SKM-1 (cell line): ENCODE measurements at regions not wholly inside any gene's neighbourhood (a gene's known extent, or its start where the extent isn't known, plus 50 kb on each side); places are given as distances from the start of the nearest gene placed in this dataset.
"Not testable (repeated sequence)": the region's sequence is repeated elsewhere in the genome, so short reads cannot be mapped to it uniquely, and the experiment has no call there.

Source experiments
- DNase-seq: peaks from one replicate; lab custom pipeline; 2025; ENCODE audit not compliant: unreplicated experiment; lab: John Stamatoyannopoulos, UW

- no peak for DNase-seq
Measured at GRCh38 chr15:62404194-62404985, 239.3 kb upstream of the C2CD4B start.

- DNase-seq = no peak
Measured at GRCh38 chr15:62406305-62406891, 241.3 kb upstream of the C2CD4B start.

GRCh38 chr15:62407216-62407615, 242.1 kb upstream of the C2CD4B start:
- DNase-seq = no peak

GRCh38 chr15:62407962-62408361, 242.9 kb upstream of the C2CD4B start:
- no peak for DNase-seq

GRCh38 chr15:62409466-62409865, 244.4 kb upstream of the C2CD4B start:
- no peak for DNase-seq

GRCh38 chr15:62412686-62413085, 247.6 kb upstream of the C2CD4B start:
- DNase-seq = no peak

GRCh38 chr15:62413153-62413552, 248.1 kb upstream of the C2CD4B start:
- DNase-seq = no peak

GRCh38 chr15:62413786-62414185, 248.7 kb upstream of the C2CD4B start:
- no peak for DNase-seq

- no peak for DNase-seq
Measured at GRCh38 chr15:62415498-62415897, 250.4 kb upstream of the C2CD4B start.

- DNase-seq = no peak
Measured at GRCh38 chr15:62416526-62416925, 251.4 kb upstream of the C2CD4B start.

GRCh38 chr15:62417439-62417838, 252.4 kb upstream of the C2CD4B start:
- DNase-seq = no peak

- not testable (repeated sequence) for DNase-seq
Measured at GRCh38 chr15:62418496-62418895, 253.4 kb upstream of the C2CD4B start.

- no peak for DNase-seq
Measured at GRCh38 chr15:62419192-62419591, 254.1 kb upstream of the C2CD4B start.

- DNase-seq = not testable (repeated sequence)
Measured at GRCh38 chr15:62420371-62420770, 255.3 kb upstream of the C2CD4B start.

- DNase-seq = no peak
Measured at GRCh38 chr15:62421289-62421688, 256.2 kb upstream of the C2CD4B start.

GRCh38 chr15:62426387-62426956, 261.4 kb upstream of the C2CD4B start:
- DNase-seq = no peak

GRCh38 chr15:62428259-62428658, 263.2 kb upstream of the C2CD4B start:
- no peak for DNase-seq

GRCh38 chr15:62428851-62429598, 263.9 kb upstream of the C2CD4B start:
- no peak for DNase-seq

- no peak for DNase-seq
Measured at GRCh38 chr15:62430056-62430455, 265.0 kb upstream of the C2CD4B start.

GRCh38 chr15:62430552-62430951, 265.5 kb upstream of the C2CD4B start:
- no peak for DNase-seq

GRCh38 chr15:62431008-62431797, 266.1 kb upstream of the C2CD4B start:
- DNase-seq = no peak
